ENCODE measurements at regions not wholly inside any gene's neighbourhood (a gene's known extent, or its start where the extent isn't known, plus 50 kb on each side); places are given as distances from the start of the nearest gene placed in this dataset.

DNA sequence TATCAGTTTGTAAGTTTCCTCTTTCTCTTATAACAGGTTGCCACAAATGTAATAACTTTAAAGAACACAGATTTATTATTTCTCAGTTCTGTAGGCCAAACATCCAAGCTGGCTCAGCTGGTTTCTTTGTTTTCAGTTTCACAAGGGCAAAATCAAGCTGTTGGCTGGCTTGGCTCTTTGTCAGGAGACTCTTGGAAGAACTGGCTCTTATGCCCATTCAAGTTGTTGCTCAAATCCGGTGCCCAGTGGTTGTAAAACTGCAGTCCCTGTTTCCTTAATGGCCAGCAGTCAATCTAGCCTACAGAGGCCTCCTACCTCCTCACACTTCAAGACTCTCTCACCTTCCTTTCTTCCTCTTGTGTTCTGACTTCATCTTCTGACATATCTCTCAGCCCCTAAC, 1171.0 kb downstream of the MRPL39 start:
- TF ChIP-seq, protein P1, sequence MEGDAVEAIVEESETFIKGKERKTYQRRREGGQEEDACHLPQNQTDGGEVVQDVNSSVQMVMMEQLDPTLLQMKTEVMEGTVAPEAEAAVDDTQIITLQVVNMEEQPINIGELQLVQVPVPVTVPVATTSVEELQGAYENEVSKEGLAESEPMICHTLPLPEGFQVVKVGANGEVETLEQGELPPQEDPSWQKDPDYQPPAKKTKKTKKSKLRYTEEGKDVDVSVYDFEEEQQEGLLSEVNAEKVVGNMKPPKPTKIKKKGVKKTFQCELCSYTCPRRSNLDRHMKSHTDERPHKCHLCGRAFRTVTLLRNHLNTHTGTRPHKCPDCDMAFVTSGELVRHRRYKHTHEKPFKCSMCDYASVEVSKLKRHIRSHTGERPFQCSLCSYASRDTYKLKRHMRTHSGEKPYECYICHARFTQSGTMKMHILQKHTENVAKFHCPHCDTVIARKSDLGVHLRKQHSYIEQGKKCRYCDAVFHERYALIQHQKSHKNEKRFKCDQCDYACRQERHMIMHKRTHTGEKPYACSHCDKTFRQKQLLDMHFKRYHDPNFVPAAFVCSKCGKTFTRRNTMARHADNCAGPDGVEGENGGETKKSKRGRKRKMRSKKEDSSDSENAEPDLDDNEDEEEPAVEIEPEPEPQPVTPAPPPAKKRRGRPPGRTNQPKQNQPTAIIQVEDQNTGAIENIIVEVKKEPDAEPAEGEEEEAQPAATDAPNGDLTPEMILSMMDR (IDR thresholded peaks at IDR 0.05), result no peak
- no peak for TF ChIP-seq POLR2A (IDR thresholded peaks at IDR 0.05)

All from body of pancreas (tissue), 4 donors.